IMR-90 (cell line): ENCODE measurements at regions not wholly inside any gene's neighbourhood (a gene's known extent, or its start where the extent isn't known, plus 50 kb on each side); places are given as distances from the start of the nearest gene placed in this dataset.

Experiments
- ATAC-seq: fragments of 200-7000 bp; cut with Tn5 transposase; 2 replicates; pipeline ENCODE4 v1.9.1; 2020; ENCODE audit warnings: low read depth, mild to moderate bottlenecking, moderate library complexity
- BruUV-seq: library from RNA; stranded (reverse); fragments of 400-500 nt; replicated peaks from 2 replicates; lab custom pipeline; 2021; lab: Mats Ljungman, UMichigan
- CTCF ChIA-PET: fragments of 300-600 bp; formaldehyde crosslinking; extraction: SDS; loops from one replicate; lab custom pipeline; 2021; ENCODE audit warnings: antibody characterized with exemption; lab: Yijun Ruan, JAX
- POLR2A ChIA-PET: fragments of 300-600 bp; sonication (Branson Sonifier 250); formaldehyde crosslinking; loops from one replicate; lab custom pipeline; 2022; ENCODE audit warnings: antibody characterized with exemption; ENCODE audit not compliant: unreplicated experiment; lab: Charles Lee
- DNase-seq: peaks from one replicate; pipeline ENCODE4 v3.0.0; 2013
- H2AFZ ChIP-seq: replicated peaks from 2 replicates; pipeline ENCODE3; 2013; ENCODE audit warnings: low read length, mild to moderate bottlenecking; ENCODE audit not compliant: poor library complexity
- H2AK5ac ChIP-seq: 2 replicates; pipeline ENCODE4 v1.6.1; 2013; ENCODE audit warnings: low read depth, low read length, inconsistent platforms
- H2AK9ac ChIP-seq: replicated peaks from 2 replicates; pipeline ENCODE3; 2013; ENCODE audit warnings: mild to moderate bottlenecking, low read depth, low read length, moderate library complexity; ENCODE audit not compliant: poor library complexity
- H2BK120ac ChIP-seq: 2 replicates; pipeline ENCODE4 v1.6.1; 2013; ENCODE audit warnings: low read depth, low read length, inconsistent platforms
- H2BK15ac ChIP-seq: 3 replicates; pipeline ENCODE4 v1.6.1; 2013; ENCODE audit warnings: low read depth, low read length, inconsistent platforms
- H2BK20ac ChIP-seq: 2 replicates; pipeline ENCODE4 v1.6.1; 2013; ENCODE audit warnings: low read depth, mild to moderate bottlenecking, inconsistent platforms, low read length, moderate library complexity
- H2BK5ac ChIP-seq: 2 replicates; pipeline ENCODE4 v1.6.1; 2013; ENCODE audit warnings: mild to moderate bottlenecking, low read depth, low read length, inconsistent platforms; ENCODE audit not compliant: poor library complexity, severe bottlenecking
- H3K14ac ChIP-seq: replicated peaks from 2 replicates; pipeline ENCODE4 v1.6.1; 2013; ENCODE audit warnings: low read depth, low read length, inconsistent platforms
- H3K18ac ChIP-seq: 2 replicates; pipeline ENCODE4 v1.6.1; 2013; ENCODE audit warnings: low read depth, low read length, control low read depth
- H3K23ac ChIP-seq: 2 replicates; pipeline ENCODE4 v1.6.1; 2013; ENCODE audit warnings: low read depth, low read length, inconsistent platforms
- H3K27ac ChIP-seq: 2 replicates; pipeline ENCODE4 v1.5.1; 2013; ENCODE audit warnings: mild to moderate bottlenecking, control low read depth, low read length; ENCODE audit not compliant: insufficient read depth
- H3K27me3 ChIP-seq: 2 replicates; pipeline ENCODE4 v1.6.1; 2013; ENCODE audit warnings: low read length; ENCODE audit not compliant: control insufficient read depth, insufficient read depth
- H3K36me3 ChIP-seq: 2 replicates; pipeline ENCODE4 v1.6.1; 2013; ENCODE audit warnings: low read length, mixed read lengths; ENCODE audit not compliant: control insufficient read depth, insufficient read depth
- H3K4ac ChIP-seq: 2 replicates; pipeline ENCODE4 v1.6.1; 2013; ENCODE audit warnings: low read depth, low read length, inconsistent platforms
- H3K4me1 ChIP-seq: 2 replicates; pipeline ENCODE4 v1.6.1; 2013; ENCODE audit warnings: low read length, mixed read lengths; ENCODE audit not compliant: control insufficient read depth, insufficient read depth
- H3K4me2 ChIP-seq: 2 replicates; pipeline ENCODE4 v1.6.1; 2013; ENCODE audit warnings: low read depth, mild to moderate bottlenecking, control low read depth, low read length, moderate library complexity
- H3K4me3 ChIP-seq: 2 replicates; pipeline ENCODE4 v1.5.1; 2013; ENCODE audit warnings: low read depth, mild to moderate bottlenecking, control low read depth, low read length, moderate library complexity; ENCODE audit not compliant: insufficient read depth
- H3K56ac ChIP-seq: 2 replicates; pipeline ENCODE4 v1.6.1; 2013; ENCODE audit warnings: low read length, inconsistent platforms; ENCODE audit not compliant: insufficient read depth; ENCODE audit errors: extremely low read depth
- H3K79me1 ChIP-seq, 2 experiments: 2 replicates each; pipeline ENCODE4 v1.6.1; 2013; ENCODE audit warnings: low read length in 2 of 2, inconsistent platforms in 1 of 2, low read depth in 1 of 2
- H3K9ac ChIP-seq: 2 replicates; pipeline ENCODE4 v1.6.1; 2013; ENCODE audit warnings: low read depth, low read length, control low read depth
- H3K9me1 ChIP-seq: 2 replicates; pipeline ENCODE4 v1.6.1; 2013; ENCODE audit warnings: low read length, inconsistent platforms; ENCODE audit not compliant: insufficient read depth
- H3K9me3 ChIP-seq: 2 replicates; pipeline ENCODE4 v1.6.1; 2013; ENCODE audit warnings: low read length; ENCODE audit not compliant: control insufficient read depth, insufficient read depth
- H4K20me1 ChIP-seq: 2 replicates; pipeline ENCODE4 v1.6.1; 2013; ENCODE audit warnings: low read length, inconsistent platforms; ENCODE audit not compliant: insufficient read depth
- H4K5ac ChIP-seq: 2 replicates; pipeline ENCODE4 v1.6.1; 2013; ENCODE audit warnings: mild to moderate bottlenecking, low read depth, low read length, control low read depth
- H4K8ac ChIP-seq, 2 experiments: 2 replicates each; pipeline ENCODE4 v1.6.1; 2013; ENCODE audit warnings: low read depth in 2 of 2, low read length in 2 of 2, control low read depth in 1 of 2, inconsistent platforms in 1 of 2
- H4K91ac ChIP-seq: 2 replicates; pipeline ENCODE4 v1.6.1; 2013; ENCODE audit warnings: low read depth, low read length, inconsistent platforms; ENCODE audit not compliant: insufficient read depth
- BHLHE40 ChIP-seq: fragments of 150-350 bp; IDR thresholded peaks from 2 replicates; pipeline ENCODE4 v1.6.1; 2016; ENCODE audit warnings: mild to moderate bottlenecking, low read depth, low read length
- CEBPB ChIP-seq: IDR thresholded peaks from 2 replicates; pipeline ENCODE4 v1.6.1; 2012; ENCODE audit warnings: low read depth, low read length, improper control_type of control experiment
- CHD1 ChIP-seq: IDR thresholded peaks from 2 replicates; pipeline ENCODE4 v1.6.1; 2012; ENCODE audit warnings: low read depth, low read length, improper control_type of control experiment
- CTCF ChIP-seq: conservative IDR thresholded peaks from 2 replicates; pipeline ENCODE4 v1.5.1; 2012; ENCODE audit warnings: mild to moderate bottlenecking, low read depth, low read length, improper control_type of control experiment
- ELK1 ChIP-seq: fragments of 150-350 bp; IDR thresholded peaks from 2 replicates; pipeline ENCODE4 v1.6.1; 2016; ENCODE audit warnings: low read depth, mild to moderate bottlenecking, low read length, moderate library complexity, borderline replicate concordance
- FOS ChIP-seq: fragments of 150-350 bp; IDR thresholded peaks from 2 replicates; pipeline ENCODE4 v1.6.1; 2016; ENCODE audit warnings: low read depth, low read length
- MAFK ChIP-seq: IDR thresholded peaks from 2 replicates; pipeline ENCODE4 v1.6.1; 2012; ENCODE audit warnings: low read depth, low read length, improper control_type of control experiment
- MAZ ChIP-seq: IDR thresholded peaks from 2 replicates; pipeline ENCODE4 v1.6.1; 2012; ENCODE audit warnings: low read depth, mild to moderate bottlenecking, low read length, improper control_type of control experiment, moderate library complexity, borderline replicate concordance
- MXI1 ChIP-seq: IDR thresholded peaks from 2 replicates; pipeline ENCODE4 v1.6.1; 2012; ENCODE audit warnings: low read depth, mild to moderate bottlenecking, low read length, moderate library complexity, borderline replicate concordance
- NFE2L2 ChIP-seq: fragments of 150-350 bp; IDR thresholded peaks from 2 replicates; pipeline ENCODE4 v1.6.1; 2016; ENCODE audit warnings: low read depth, mild to moderate bottlenecking, low read length
- POLR2A ChIP-seq: IDR thresholded peaks from 2 replicates; pipeline ENCODE4 v1.6.1; 2012; ENCODE audit warnings: mild to moderate bottlenecking, low read depth, low read length
- RAD21 ChIP-seq: IDR thresholded peaks from 2 replicates; pipeline ENCODE4 v1.6.1; 2012; ENCODE audit warnings: low read length, improper control_type of control experiment
- RCOR1 ChIP-seq: IDR thresholded peaks from 2 replicates; pipeline ENCODE4 v1.6.1; 2012; ENCODE audit warnings: mild to moderate bottlenecking, low read length, improper control_type of control experiment; ENCODE audit not compliant: insufficient replicate concordance
- RFX5 ChIP-seq: IDR thresholded peaks from 2 replicates; pipeline ENCODE4 v1.8.0; 2012; ENCODE audit warnings: low read depth, mild to moderate bottlenecking, low read length, moderate library complexity
- SMC3 ChIP-seq: fragments of 150-350 bp; IDR thresholded peaks from 2 replicates; pipeline ENCODE4 v1.6.1; 2016; ENCODE audit warnings: low read depth, mild to moderate bottlenecking, antibody characterized with exemption, low read length, moderate library complexity
- USF2 ChIP-seq: fragments of 150-350 bp; IDR thresholded peaks from 2 replicates; pipeline ENCODE4 v1.6.1; 2017; ENCODE audit warnings: mild to moderate bottlenecking, antibody characterized with exemption, low read length, low read depth
- WGBS, 2 experiments: methylation state at CpG; one replicate each; pipeline versions ENCODE4 v1.1.5 to v1.1.7; 2013; ENCODE audit warnings: missing lambda C conversion rate in 2 of 2; ENCODE audit not compliant: insufficient read length in 1 of 2; ENCODE audit errors: extremely low coverage in 2 of 2; 5-methylcytosine and 5-hydroxymethylcytosine counted together
- dilution Hi-C: fragments of 300-500 bp; cut with HindIII; formaldehyde crosslinking; loops from one replicate; pipeline ENCODE4 v1.14.3; 2018; ENCODE audit warnings: low sequenced_read_pairs; ENCODE audit not compliant: unreplicated experiment
- in situ Hi-C: fragments of 300-500 bp; cut with MboI; formaldehyde crosslinking; loops from 3 replicates; pipeline ENCODE4 v1.14.3; 2019; ENCODE audit warnings: low sequenced_read_pairs, inconsistent platforms, mixed read lengths
- intact Hi-C: fragments of 100-400 bp; cut with micrococcal nuclease; formaldehyde crosslinking; loops from 2 replicates; pipeline ENCODE4 v1.10.0; 2022

GRCh38 chr9:25990376-25990775, 312.1 kb upstream of the TUSC1 start:
- Histone ChIP-seq H4K20me1 (no peaks in the 10 kb centered on the region), H4K91ac (no peak overlapping the region), H3K4me3 (no peak overlapping the region), H3K4me1 (no peaks in the 10 kb centered on the region), H3K9me1 (no peaks in the 10 kb centered on the region), H4K5ac (no peak overlapping the region), H2AK9ac (no peak overlapping the region), H3K36me3 (no peaks in the 10 kb centered on the region), H3K23ac (no peak overlapping the region), H3K9ac (no peak overlapping the region), H2BK20ac (no peak overlapping the region), H3K4me2 (no peak overlapping the region), H2BK5ac (no peak overlapping the region), H3K27ac (no peak overlapping the region), H3K79me1 (no peaks in the 10 kb centered on the region), H2BK15ac (no peak overlapping the region), H3K27me3 (no peaks in the 10 kb centered on the region), H3K18ac (no peak overlapping the region), H3K9me3 (peaks cover 3% of the 10 kb centered on the region; the same call in 1 of the 2 replicates), H2AK5ac (no peak overlapping the region), H3K56ac (no peak overlapping the region), H2AFZ (no peak overlapping the region), H2BK120ac (no peak overlapping the region), H3K4ac (no peak overlapping the region), H3K14ac (no peak overlapping the region), H4K8ac (no peak overlapping the region)
- dilution Hi-C loops, result no loop called here
- intact Hi-C loops, result no loop called here
- CTCF ChIA-PET, result no interaction called here
- TF ChIP-seq CEBPB (no peak), RFX5 (no peak), ELK1 (no peak), SMC3 (no peak), BHLHE40 (no peak), RCOR1 (no peak), MAFK (no peak), RAD21 (no peak), MXI1 (no peak), FOS (no peak), CTCF (no peak), USF2 (no peak), POLR2A (no peak), CHD1 (no peak), NFE2L2 (no peak), MAZ (no peak)
- BruUV-seq, result no TSS peak
- no CpG with 5 or more reads among the region's 1 CpG for WGBS, 2 experiments
- in situ Hi-C loops, result no loop called here
- no peak for DNase-seq
- POLR2A ChIA-PET, result no interaction called here
- ATAC-seq, result no peak
